ENCODE measurements at regions not wholly inside any gene's neighbourhood (a gene's known extent, or its start where the extent isn't known, plus 50 kb on each side); places are given as distances from the start of the nearest gene placed in this dataset.
"Not testable (repeated sequence)": the region's sequence is repeated elsewhere in the genome, so short reads cannot be mapped to it uniquely, and the experiment has no call there.

GRCh38 chr6:93177438-93177837 lies 241.9 kb downstream of the EPHA7 start:
- Histone ChIP-seq H3K27ac (ENCODE audit: low read depth, low read length, poor library complexity, severe bottlenecking) (no peak overlapping the region), H3K27me3 (replicated peaks; ENCODE audit: insufficient read depth, low read depth, low read length, poor library complexity) (no peaks in the 10 kb centered on the region), H3K4me3 (ENCODE audit: low read depth, low read length, poor library complexity, severe bottlenecking) (no peak overlapping the region), H3K9me3 (ENCODE audit: low read depth, low read length, poor library complexity, severe bottlenecking) (no peaks in the 10 kb centered on the region), H3K4me1 (ENCODE audit: insufficient read depth, low read length, poor library complexity, severe bottlenecking) (peaks cover 5% of the 10 kb centered on the region), H3K36me3 (ENCODE audit: insufficient read depth, low read length, poor library complexity, severe bottlenecking) (no peaks in the 10 kb centered on the region)
- intact Hi-C loops (cut with micrococcal nuclease; ENCODE audit: unreplicated experiment) = no loop called here
- TF ChIP-seq EZH2 (IDR thresholded peaks at IDR 0.05; ENCODE audit: borderline replicate concordance, low read depth, low read length, poor library complexity, severe bottlenecking) (no peak), CTCF (conservative IDR thresholded peaks at IDR 0.05; ENCODE audit: low read depth, low read length) (no peak)
- BruUV-seq (replicated peaks) = no TSS peak
- POLR2A ChIA-PET (ENCODE audit: low non-redundant PET) = no interaction called here
- CTCF ChIA-PET = no interaction called here
- no peak for DNase-seq (ENCODE audit: low spot score)

- no peaks in the 10 kb centered on the region for H3K36me3 ChIP-seq (ENCODE audit: insufficient read depth, low read length, poor library complexity, severe bottlenecking)
- ChIA-PET POLR2A (ENCODE audit: low non-redundant PET) (interaction anchor here (0.6 kb wide), 1 partner anchor 499 kb away, joined by 3 read pairs; no protein-coding TSS in a partner anchor), CTCF (no interaction called here)
- H3K4me3 ChIP-seq (ENCODE audit: low read depth, low read length, poor library complexity, severe bottlenecking) = no peak overlapping the region
- H3K9me3 ChIP-seq (ENCODE audit: low read depth, low read length, poor library complexity, severe bottlenecking) = no peaks in the 10 kb centered on the region
- no peak overlapping the region for H3K27ac ChIP-seq (ENCODE audit: low read depth, low read length, poor library complexity, severe bottlenecking)
- intact Hi-C loops (cut with micrococcal nuclease; ENCODE audit: unreplicated experiment) = no loop called here
- H3K4me1 ChIP-seq (ENCODE audit: insufficient read depth, low read length, poor library complexity, severe bottlenecking) = peaks cover 5% of the 10 kb centered on the region
- DNase-seq (ENCODE audit: low spot score) = no peak
- TF ChIP-seq CTCF (conservative IDR thresholded peaks at IDR 0.05; ENCODE audit: low read depth, low read length) (no peak), EZH2 (IDR thresholded peaks at IDR 0.05; ENCODE audit: borderline replicate concordance, low read depth, low read length, poor library complexity, severe bottlenecking) (no peak)
- BruUV-seq (replicated peaks) = no TSS peak
- H3K27me3 ChIP-seq (replicated peaks; ENCODE audit: insufficient read depth, low read depth, low read length, poor library complexity) = no peaks in the 10 kb centered on the region
Measured at GRCh38 chr6:93176070-93176469, 243.3 kb downstream of the EPHA7 start.

- intact Hi-C loops (cut with micrococcal nuclease; ENCODE audit: unreplicated experiment); H3K27me3 ChIP-seq (replicated peaks; ENCODE audit: insufficient read depth, low read depth, low read length, poor library complexity); DNase-seq (ENCODE audit: low spot score); H3K4me1 ChIP-seq (ENCODE audit: insufficient read depth, low read length, poor library complexity, severe bottlenecking); CTCF ChIA-PET; BruUV-seq (replicated peaks); H3K36me3 ChIP-seq (ENCODE audit: insufficient read depth, low read length, poor library complexity, severe bottlenecking); POLR2A ChIA-PET (ENCODE audit: low non-redundant PET); H3K4me3 ChIP-seq (ENCODE audit: low read depth, low read length, poor library complexity, severe bottlenecking); H3K27ac ChIP-seq (ENCODE audit: low read depth, low read length, poor library complexity, severe bottlenecking); H3K9me3 ChIP-seq (ENCODE audit: low read depth, low read length, poor library complexity, severe bottlenecking): not testable (repeated sequence)
Measured at GRCh38 chr6:93173573-93173972, 245.8 kb downstream of the EPHA7 start.

GRCh38 chr6:93165850-93166430 lies 253.4 kb downstream of the EPHA7 start:
- ChIA-PET CTCF (no interaction called here), POLR2A (ENCODE audit: low non-redundant PET) (no interaction called here)
- no peak for DNase-seq (ENCODE audit: low spot score)
- Histone ChIP-seq H3K27me3 (replicated peaks; ENCODE audit: insufficient read depth, low read depth, low read length, poor library complexity) (no peaks in the 10 kb centered on the region), H3K4me1 (ENCODE audit: insufficient read depth, low read length, poor library complexity, severe bottlenecking) (no peaks in the 10 kb centered on the region), H3K4me3 (ENCODE audit: low read depth, low read length, poor library complexity, severe bottlenecking) (no peak overlapping the region), H3K27ac (ENCODE audit: low read depth, low read length, poor library complexity, severe bottlenecking) (no peak overlapping the region), H3K9me3 (ENCODE audit: low read depth, low read length, poor library complexity, severe bottlenecking) (no peaks in the 10 kb centered on the region), H3K36me3 (ENCODE audit: insufficient read depth, low read length, poor library complexity, severe bottlenecking) (no peaks in the 10 kb centered on the region)
- intact Hi-C loops (cut with micrococcal nuclease; ENCODE audit: unreplicated experiment) = no loop called here
- no TSS peak for BruUV-seq (replicated peaks)
- TF ChIP-seq EZH2 (IDR thresholded peaks at IDR 0.05; ENCODE audit: borderline replicate concordance, low read depth, low read length, poor library complexity, severe bottlenecking) (no peak), CTCF (conservative IDR thresholded peaks at IDR 0.05; ENCODE audit: low read depth, low read length) (no peak)

Data from A673 (cell line).